Iris pigment epithelial cell (primary cell): ENCODE measurements at regions not wholly inside any gene's neighbourhood (a gene's known extent, or its start where the extent isn't known, plus 50 kb on each side); places are given as distances from the start of the nearest gene placed in this dataset.
"Not testable (repeated sequence)": the region's sequence is repeated elsewhere in the genome, so short reads cannot be mapped to it uniquely, and the experiment has no call there.

Source experiments
- DNase-seq: peaks from one replicate; pipeline ENCODE4 v3.0.0-alpha.2; 2011; ENCODE audit warnings: low read depth

DNA sequence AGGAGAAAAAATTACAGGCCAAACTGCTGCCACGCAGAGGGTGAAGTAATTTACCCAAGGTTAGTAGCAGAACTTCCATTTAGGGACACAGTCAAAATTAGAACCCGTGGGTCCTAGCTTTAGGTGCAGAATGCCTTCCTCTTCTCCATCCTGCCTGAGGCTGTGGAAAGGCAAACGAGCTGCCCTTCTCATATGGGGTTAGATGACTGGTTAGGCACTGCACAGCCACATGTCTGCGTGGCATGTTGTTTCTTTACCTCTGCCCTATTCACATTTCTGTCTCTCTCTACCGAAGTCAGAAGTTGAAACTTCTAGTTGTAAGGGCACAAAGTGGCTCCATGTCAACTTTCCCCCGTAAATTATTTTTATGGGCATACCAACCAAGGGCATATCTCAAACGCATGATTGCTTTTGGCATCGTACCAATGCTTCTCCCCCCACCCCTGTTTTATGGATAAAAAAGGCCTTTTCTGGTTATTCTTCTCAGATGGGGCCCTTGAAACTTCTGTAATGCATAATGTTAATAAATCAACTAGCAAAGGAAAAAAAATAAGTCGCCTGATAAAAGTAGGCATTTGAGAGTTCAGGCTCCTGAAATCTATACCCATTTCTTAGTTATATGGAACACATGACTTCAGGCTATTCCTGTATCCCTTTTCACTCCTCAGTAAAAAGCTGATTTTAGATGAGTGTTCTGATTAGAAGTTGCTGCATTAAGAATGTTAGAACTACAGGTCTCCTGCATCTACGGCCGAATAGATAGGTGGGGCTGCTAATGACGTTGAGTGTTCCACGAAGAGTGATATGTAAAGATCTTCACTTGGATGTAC is 139.6 kb upstream of the NRIP1 start:
- DNase-seq, result no peak

DNA sequence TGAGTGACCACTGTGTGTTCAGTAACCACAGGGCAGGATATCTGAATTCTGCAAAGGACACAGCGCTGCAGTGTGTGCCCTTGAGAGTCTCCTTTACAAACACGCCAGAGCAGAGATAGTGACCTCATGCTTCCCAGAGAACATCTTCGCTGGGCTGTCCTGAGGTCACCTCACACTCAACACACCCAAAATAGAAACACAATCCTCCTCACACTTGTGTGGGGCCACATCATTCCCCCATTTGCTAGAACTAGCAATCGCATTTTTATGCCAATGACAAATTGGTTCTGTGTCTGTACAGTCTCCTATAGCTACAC is 140.1 kb upstream of the NRIP1 start:
- no peak for DNase-seq

DNA sequence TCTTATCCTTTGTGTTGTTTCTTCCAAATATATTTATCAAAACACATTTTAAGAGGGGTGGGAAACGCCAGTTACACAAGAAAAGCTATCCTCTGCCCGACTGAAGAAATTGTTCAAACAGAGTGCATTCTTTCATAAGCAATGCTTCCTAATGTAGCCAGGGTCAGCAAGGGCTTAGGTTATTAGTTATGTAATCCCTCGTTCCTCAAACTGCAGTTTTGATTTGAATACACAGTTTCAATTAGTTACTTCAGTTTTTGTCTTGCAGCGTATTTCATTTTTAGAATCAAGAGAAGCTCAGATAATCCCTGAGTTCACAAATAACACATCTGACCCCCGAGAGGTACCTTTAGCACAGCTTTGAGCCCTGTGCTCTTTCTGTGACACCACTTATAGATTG is 141.7 kb upstream of the NRIP1 start:
- no peak for DNase-seq

DNA sequence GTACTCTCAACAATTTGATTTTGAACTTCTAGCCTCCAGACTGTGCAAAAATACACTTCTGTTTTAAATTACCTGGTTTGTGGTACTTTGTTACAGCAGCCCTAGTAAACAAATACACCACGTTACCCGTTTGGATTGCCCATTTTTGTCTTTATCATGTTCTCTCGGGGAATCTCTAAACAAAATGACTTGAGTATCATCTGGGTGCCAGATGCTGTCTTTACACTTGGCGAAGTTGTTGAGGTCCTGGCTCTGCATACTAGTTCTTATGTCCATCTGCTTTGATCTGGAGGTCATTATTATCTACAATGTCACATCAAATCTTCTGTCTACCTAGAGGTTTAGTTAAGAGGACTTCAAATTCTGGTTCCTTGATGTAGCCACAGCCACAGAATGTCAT is 142.4 kb upstream of the NRIP1 start:
- DNase-seq, result no peak

DNA sequence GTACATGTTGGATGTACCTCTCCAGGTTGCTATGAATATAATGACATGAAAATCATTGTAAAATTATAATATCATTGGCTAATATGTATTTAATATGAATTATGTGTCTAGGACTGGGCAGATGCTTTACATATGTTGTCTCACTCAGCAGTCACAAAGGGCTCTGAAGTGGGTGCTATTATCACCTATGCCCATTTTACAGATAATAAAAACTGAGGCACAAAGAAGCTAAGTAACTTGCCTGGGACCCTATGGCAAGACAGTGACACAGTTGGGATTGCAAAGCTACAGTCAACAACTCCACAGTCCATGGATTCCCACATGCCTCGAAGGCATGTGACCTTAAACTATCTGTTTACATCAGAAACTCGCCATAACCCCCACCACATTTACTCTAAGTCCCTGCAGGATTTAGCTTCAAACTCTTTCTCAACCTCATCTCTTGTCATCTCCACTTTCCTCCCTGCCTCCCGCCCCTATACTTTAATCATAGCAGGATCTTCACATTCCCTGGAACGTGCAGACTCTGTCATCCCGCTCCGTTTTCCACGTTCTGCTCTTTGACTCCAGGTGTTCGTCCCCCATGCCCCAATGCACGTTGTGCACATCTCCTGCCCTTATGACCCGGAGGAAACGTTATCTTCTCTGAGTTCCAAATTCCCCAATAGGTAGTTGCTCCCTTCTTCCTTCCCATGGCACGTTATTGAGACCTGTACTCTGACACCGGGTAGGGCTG is 143.0 kb upstream of the NRIP1 start:
- DNase-seq, result no peak

DNA sequence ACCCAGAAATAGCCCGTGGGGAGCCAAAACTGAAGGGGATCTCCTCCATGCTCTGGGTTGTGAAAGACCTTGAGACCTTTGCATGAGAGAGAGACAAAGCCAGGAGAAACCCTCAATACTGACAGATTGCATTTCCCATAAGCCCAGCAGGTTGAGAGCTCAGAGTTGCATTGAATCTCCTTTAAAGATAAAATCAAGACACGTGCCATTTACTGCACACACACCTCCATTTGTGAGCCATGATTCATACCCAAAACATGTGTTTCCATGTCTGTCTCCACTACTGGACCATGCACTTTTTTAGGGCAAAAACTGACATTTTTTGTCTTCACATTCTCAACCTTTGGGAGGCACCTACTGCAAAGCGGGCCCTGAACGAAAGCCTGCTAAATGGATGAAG is 144.0 kb upstream of the NRIP1 start:
- no peak for DNase-seq

DNA sequence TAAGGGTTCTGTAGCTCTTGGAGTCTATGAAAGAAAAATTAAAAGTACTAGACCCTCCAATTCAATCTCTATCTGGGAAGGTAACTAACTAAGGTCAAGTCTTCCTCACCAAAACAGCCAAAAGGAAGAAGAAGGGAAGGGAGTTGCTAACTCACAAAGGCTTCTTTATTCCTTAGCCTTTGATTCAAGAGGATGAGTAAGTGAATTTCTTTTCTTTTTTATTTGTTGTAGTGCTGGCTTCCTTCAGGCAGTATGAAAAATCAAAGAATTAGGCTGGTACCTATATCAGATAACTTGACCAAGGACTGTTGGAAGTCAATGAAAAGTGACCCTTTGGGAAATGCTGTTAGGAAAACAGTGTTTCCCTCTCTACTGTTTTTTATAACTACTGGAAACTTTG is 144.4 kb upstream of the NRIP1 start:
- DNase-seq, result no peak

DNA sequence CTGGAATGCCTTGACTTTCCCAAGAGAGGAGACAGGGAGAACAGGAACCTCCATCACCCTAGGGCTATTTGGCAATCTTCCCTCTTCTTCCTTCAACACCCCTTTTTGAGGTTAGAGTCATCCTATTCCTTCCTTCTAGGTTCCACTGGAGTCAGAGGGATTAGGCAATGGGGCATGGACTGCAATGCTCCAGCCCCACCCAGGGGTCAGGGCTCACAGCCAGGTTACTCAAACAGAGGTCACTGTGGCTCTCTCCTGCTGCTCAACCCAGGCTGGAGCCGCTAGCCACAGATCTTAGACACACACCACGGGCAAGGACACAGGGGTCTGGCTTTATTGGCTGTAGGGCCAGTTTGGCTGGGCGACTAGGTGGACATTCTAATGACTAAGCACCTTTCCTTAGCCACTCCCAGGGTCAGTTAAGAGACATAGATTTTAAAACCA is 145.5 kb upstream of the NRIP1 start:
- DNase-seq, result no peak

DNA sequence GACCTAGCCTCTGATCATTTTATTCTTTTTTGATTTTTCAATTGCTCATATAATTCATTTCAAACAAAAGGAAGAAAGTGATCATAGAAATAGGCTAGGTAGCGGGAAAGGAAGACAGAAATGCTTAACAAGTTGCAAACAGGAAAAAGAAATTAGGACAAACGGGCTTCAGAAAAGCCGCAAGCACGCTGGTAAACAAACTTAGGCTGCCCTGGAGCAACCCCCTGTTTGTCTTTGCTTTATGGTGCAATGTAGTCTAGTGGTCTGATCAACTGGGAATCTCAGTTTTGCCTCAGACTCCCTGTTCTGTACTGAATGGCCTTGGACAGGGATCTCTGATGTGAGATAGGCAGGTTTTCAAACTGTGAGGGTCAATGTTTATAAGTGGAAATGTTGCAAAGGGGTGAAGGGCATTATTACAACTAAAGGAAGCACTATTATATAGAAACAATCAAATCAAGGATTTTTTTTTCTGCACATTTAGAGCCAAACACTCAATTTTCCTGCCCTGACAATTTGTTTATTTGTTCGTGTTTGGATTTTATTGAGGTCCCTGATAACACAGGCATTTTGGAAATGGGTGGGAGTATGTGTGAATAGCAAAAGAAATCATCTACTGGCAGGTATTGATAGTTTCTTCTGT is 146.8 kb upstream of the NRIP1 start:
- DNase-seq, result peak; percentile 47

DNA sequence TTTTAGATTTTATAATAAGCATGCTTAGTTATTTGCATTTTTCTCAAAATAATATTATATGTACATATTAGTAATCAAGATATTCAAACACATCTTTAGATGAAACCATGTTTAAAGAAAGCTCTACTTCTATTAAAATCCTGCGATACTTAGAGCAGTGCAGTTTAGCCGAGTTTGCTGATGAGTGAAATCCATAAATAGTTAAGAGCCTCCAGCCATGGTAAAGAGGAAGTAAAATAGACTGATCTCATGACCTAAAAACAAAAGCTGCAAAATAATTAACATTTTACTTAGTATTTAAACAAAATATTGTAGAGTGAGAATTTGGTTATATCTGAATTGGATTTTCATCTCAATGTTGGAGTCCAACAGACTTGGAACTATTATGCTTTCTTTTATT is 147.4 kb upstream of the NRIP1 start:
- DNase-seq, result no peak

DNA sequence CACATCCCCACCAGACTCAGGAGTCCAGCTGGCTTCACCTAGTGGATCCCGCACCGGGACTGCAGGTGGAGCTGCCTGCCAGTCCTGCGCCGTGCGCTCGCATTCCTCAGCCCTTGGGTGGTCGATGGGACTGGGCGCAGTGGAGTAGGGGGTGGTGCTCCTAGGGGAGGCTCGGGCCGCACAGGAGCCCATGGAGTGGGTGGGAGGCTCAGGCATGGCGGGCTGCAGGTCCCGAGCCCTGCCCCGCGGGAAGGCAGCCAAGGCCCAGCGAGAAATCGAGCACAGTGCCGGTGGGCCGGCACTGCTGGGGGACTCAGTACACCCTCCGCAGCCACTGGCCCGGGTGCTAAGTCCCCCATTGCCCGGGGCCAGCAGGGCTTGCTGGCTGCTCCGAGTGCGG is 153.7 kb upstream of the NRIP1 start:
- not testable (repeated sequence) for DNase-seq

DNA sequence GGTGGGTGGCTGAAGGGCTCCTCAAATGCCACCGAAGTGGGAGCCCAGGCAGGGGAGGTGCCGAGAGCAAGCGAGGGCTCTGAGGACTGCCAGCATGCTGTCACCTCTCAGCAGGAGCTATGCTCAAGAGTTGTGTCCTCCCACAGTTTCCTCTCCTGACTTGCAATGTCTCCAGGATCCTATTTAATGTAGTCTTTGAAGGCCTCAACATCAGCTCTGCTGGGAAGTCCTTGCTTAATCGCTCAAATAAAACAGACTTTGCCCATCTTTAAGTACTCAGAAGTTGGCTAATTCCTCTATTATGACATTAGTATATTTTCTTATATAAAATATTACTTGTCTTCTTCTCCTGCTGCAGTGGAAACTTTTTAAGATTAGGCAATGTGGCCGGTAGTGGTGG is 154.2 kb upstream of the NRIP1 start:
- no peak for DNase-seq

DNA sequence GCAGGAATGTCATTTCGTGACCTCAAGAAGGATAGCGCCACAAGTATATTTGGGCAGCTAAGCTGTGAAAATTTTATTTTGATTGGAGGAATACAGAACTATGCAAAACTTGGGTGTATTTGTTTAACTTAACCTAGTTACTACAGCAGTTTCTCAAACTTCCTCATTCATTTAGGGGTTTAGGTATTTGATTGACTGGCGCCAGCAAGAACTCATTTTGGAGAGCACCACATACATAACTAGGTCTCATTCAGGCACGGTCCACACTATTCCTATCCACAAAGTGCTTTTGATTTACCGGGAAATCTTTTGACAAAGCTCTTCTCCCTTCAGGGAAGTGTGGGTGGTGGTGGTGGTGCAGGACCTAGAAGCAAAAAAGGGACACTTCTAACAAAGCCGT is 155.1 kb upstream of the NRIP1 start:
- DNase-seq, result no peak

DNA sequence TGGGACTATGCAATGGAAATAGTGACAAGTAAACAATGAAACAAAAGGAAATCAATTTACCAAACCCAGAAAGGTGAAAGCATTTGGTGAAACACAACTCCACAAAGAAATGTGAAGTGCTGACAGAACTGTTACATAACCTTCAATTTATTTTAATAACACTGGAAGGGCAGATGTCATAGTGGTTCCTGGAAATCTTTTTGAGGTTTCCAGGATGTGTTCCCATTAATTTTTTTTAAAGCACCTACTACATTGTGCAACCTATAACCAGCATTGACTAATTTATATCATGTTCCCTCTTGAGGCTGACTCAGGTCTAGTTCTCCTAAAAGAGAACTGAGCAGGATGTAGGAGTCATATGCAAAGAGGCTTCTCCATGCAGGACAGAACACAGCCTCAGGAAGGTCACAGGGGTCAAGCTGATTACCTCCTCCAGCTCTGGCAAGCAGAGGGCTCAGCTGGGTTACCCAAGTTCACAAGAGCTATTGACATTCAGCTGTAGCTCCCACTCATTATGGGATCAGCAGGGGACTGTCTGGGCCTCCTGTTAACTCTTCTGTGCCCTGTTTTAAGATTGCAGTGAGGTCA is 157.1 kb upstream of the NRIP1 start:
- DNase-seq, result peak; percentile 86

DNA sequence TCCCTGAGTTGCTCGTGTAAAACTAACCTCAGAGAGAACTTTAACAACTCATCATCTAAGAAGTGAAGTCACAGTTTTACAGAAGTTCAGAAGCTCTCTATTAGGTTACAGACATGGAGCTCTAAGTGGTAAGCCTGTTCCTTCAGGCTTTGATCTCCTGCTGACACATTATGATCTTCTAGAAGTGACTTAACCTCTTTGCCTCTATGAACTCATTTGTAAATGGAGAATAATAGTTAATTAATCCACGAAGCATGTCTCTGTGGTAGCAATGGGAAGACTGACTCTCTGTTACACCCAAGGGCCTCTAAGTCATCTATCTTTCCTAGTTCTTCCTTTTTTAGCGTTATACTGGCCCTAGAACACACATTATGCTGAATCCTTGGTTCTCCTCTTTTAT is 157.9 kb upstream of the NRIP1 start:
- no peak for DNase-seq

DNA sequence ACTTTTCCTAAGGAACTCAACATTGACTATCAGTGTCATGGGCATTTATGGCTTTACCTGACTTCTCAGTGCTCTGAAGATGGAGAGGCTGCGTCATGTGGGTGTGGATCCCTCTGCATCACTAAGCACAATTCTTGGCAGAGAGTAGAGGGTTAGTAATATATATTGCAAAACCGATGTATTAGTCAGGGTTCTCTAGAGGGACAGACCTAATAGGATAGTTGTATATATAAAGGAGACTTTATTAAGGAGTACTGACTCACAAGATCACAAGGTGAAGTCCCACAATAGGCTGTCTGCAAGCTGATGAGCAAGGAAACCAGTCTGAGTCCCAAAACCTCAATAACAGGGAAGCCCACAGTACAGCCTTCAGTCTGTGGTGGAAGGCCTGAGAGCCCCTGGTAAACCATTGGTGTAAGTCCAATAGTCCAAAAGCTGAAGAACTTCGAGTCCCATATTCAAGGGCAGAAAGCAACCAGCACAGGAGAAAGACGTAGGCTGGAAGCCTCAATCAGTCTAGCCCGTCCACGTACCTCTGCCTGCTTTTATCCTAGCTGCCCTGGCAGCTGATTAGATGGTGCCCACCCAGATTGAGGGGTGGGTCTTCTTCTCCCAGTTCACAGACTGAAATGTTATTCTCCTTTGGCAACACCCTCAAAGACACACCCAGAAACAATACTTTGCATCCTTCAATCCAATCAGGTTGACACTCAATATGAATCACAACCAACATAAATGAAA is 159.7 kb upstream of the NRIP1 start:
- peak; percentile 97 for DNase-seq

DNA sequence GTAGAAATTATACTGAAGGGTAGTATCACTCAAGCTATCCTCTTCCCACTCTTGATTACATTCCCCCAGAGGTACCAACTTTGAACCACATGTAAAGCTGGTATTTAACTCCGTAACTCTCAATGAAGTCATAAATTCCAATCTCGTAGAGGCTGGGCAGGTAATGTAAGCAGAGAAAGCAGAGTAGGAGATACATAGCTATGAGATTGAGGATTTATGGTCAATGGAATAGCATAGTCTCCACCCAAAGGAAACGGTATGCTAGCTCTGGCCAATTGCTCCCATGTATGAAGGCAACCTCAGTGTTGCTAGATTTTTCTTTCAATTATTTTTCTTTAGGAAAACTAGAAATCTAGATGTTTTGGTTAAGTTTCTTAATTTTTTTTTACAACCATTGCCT is 163.1 kb upstream of the NRIP1 start:
- DNase-seq, result no peak

DNA sequence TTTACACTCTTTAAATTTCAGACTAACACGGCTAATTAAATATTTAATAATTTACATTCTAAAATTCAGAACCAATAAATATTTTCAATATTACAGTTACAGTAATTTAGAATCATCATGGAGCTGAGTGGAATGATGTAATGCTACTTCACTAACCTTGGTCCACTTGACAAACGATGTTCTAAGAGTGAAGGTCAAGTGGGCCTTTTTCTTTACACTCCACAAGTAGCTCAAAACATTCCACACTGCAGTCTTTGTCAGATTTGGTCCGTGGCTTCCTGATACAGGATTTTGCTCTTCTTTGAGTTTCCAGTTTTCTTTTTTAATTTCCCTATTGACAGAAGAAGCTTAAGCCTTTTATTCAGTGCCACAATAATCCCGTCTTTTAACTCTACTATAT is 164.6 kb upstream of the NRIP1 start:
- DNase-seq, result no peak

DNA sequence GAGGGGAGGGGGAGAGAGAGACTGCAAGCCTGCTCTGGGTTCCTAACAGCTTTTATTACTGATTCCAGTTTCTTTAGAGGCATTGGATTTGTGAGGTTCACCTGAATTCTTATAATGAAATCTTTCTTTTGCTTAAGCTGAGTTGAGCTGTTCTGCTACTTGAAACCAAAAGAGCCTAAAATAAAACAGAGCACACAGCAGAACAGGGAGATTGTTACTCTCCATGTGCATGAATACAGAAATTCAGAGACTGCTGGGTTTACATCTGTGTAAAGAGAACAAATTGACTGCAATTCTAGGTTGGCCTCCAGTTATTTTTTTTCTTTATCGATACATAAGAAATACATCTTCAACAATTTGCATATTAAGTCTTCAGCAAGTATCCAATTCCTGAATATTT is 168.8 kb upstream of the NRIP1 start:
- DNase-seq, result no peak

DNA sequence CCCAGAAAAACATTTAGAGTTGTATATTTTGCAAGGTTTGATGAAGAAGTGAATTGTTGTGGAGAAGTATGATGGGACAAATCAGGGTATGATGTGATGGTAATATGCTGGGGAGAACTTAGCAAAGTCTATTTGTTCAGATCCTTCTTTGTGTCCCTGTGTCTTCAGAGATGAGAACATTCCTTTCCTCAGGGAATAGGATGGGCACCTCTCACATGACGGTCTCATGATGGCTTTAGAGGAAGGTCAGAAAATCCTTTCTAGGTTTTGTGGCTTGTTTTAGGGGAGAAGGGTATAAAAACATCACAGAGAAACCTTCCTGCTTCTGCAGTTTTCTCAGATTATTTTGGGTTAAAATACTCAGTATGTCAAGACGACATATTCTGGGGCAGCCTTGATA is 171.3 kb upstream of the NRIP1 start:
- DNase-seq, result no peak

DNA sequence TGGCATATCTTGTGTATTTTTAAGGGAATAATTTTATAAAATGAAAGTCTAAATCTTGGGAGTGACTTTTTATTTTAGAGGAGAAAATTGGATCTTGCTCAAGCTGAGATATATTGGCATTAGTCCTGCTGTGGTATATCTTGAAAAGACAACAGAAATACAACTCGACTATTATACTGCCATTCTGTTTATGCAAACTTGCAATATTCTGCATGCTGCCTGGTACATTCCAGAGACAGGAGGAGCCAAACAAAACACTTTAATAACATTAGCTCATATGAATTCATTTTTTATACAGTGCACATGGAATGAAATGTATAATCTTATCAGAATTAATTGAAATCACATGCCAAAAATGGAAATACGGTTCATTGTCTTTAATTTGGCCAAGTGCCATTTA is 176.0 kb upstream of the NRIP1 start:
- DNase-seq, result peak; percentile 40
